HepG2 (cell line): ENCODE measurements at regions not wholly inside any gene's neighbourhood (a gene's known extent, or its start where the extent isn't known, plus 50 kb on each side); places are given as distances from the start of the nearest gene placed in this dataset.

Experiments used
- ATAC-seq: fragments of 200-7000 bp; cut with Tn5 transposase; 3 replicates; pipeline ENCODE4 v1.9.1; 2020; ENCODE audit warnings: mild to moderate bottlenecking, moderate library complexity
- BruUV-seq: library from RNA; stranded (reverse); fragments of 400-500 nt; replicated peaks from 2 replicates; lab custom pipeline; 2021; lab: Mats Ljungman, UMichigan
- CTCF ChIA-PET: fragments of 300-600 bp; formaldehyde crosslinking; extraction: SDS; loops from one replicate; lab custom pipeline; 2021; ENCODE audit warnings: low total read pairs, inconsistent platforms, low intra/inter-chr PET ratio; lab: Yijun Ruan, JAX
- POLR2A ChIA-PET: fragments of 350-600 bp; sonication (Branson Sonifier 250); formaldehyde crosslinking; loops from one replicate; lab custom pipeline; 2020; ENCODE audit warnings: antibody characterized with exemption, inconsistent platforms; lab: Yijun Ruan, JAX
- DNase-seq: peaks from one replicate; pipeline ENCODE4 v3.0.0-alpha.2; 2015; ENCODE audit warnings: low spot score
- FAIRE-seq: peaks from 3 replicates; lab custom pipeline; 2011; peaks lifted over from hg19 to GRCh38; lab: Jason Lieb, UNC
- H2AFZ ChIP-seq: one replicate; pipeline ENCODE4 v1.6.1; 2011; ENCODE audit warnings: low read length, inconsistent platforms
- H3K27ac ChIP-seq: fragments of 300-600 bp; 3 replicates; pipeline ENCODE4 v1.8.0; 2011; ENCODE audit warnings: mixed run types, mild to moderate bottlenecking, mixed read lengths, low read length, inconsistent platforms; ENCODE audit not compliant: insufficient read depth; ENCODE audit errors: extremely low read length
- H3K27me3 ChIP-seq, 2 experiments: fragments of 200-600 bp in 1 of 2; 2 replicates in 1 of 2; 3 replicates in 1 of 2; pipeline versions ENCODE4 v1.6.0 to v1.8.0; 2011; ENCODE audit warnings: low read length in 2 of 2, mild to moderate bottlenecking in 2 of 2, moderate library complexity in 2 of 2, inconsistent platforms in 1 of 2; ENCODE audit not compliant: insufficient read depth in 2 of 2, control insufficient read depth in 1 of 2
- H3K36me3 ChIP-seq, 2 experiments: fragments of 200-600 bp in 1 of 2; replicated peaks in 1 of 2; 2 replicates in 1 of 2; 3 replicates in 1 of 2; pipeline versions ENCODE4 v1.5.1 to v1.8.0; 2011; ENCODE audit warnings: low read length in 2 of 2, inconsistent platforms in 1 of 2; ENCODE audit not compliant: insufficient read depth in 2 of 2, control insufficient read depth in 1 of 2
- H3K4me1 ChIP-seq: 2 replicates; pipeline ENCODE4 v1.5.1; 2012; ENCODE audit warnings: low read length, inconsistent platforms; ENCODE audit not compliant: insufficient read depth
- H3K4me2 ChIP-seq: 2 replicates; pipeline ENCODE4 v1.6.0; 2011; ENCODE audit warnings: low read depth, low read length, inconsistent platforms
- H3K4me3 ChIP-seq, 3 experiments: fragments of 200-600 bp in 1 of 3; sonication (generic), shearing (Covaris generic) in 1 of 3; replicated peaks in 1 of 3; 2 replicates each; pipeline ENCODE4 v1.5.1; 2011 to 2016; ENCODE audit warnings: low read length in 3 of 3, inconsistent platforms in 2 of 3, low read depth in 2 of 3, mild to moderate bottlenecking in 2 of 3, control low read depth in 1 of 3, mixed read lengths in 1 of 3; ENCODE audit not compliant: insufficient read depth in 1 of 3
- H3K79me2 ChIP-seq: one replicate; pipeline ENCODE4 v1.6.1; 2011; ENCODE audit warnings: low read length, inconsistent platforms; ENCODE audit not compliant: insufficient read depth
- H3K9ac ChIP-seq: 2 replicates; pipeline ENCODE4 v1.6.0; 2011; ENCODE audit warnings: mild to moderate bottlenecking, low read depth, low read length, inconsistent platforms; ENCODE audit not compliant: insufficient read depth
- H3K9me3 ChIP-seq: 2 replicates; pipeline ENCODE4 v1.5.1; 2012; ENCODE audit warnings: mild to moderate bottlenecking, low read length
- H4K20me1 ChIP-seq: 2 replicates; pipeline ENCODE4 v1.6.0; 2011; ENCODE audit warnings: inconsistent platforms, mild to moderate bottlenecking, low read length, moderate library complexity; ENCODE audit not compliant: insufficient read depth
- CTCF ChIP-seq: sonication (generic); formaldehyde crosslinking; IDR thresholded peaks from 2 replicates; pipeline ENCODE4 v1.5.0; 2020; ENCODE audit warnings: mild to moderate bottlenecking, missing genetic modification reagents, moderate library complexity
- NFE2 ChIP-seq: sonication (generic); formaldehyde crosslinking; IDR thresholded peaks from 2 replicates; pipeline ENCODE4 v1.4.0; 2020; ENCODE audit warnings: missing genetic modification reagents
- RAD21 ChIP-seq: fragments of 450-650 bp; formaldehyde crosslinking; IDR thresholded peaks from 2 replicates; pipeline ENCODE4 v1.5.0; 2020; ENCODE audit warnings: mild to moderate bottlenecking
- SAFB2 ChIP-seq: sonication (generic); formaldehyde crosslinking; IDR thresholded peaks from 2 replicates; pipeline ENCODE4 v1.5.1; 2020; ENCODE audit warnings: missing genetic modification reagents, low read depth, mild to moderate bottlenecking, borderline replicate concordance
- SMC3 ChIP-seq: IDR thresholded peaks from 2 replicates; pipeline ENCODE4 v1.6.1; 2011; ENCODE audit warnings: low read length, improper control_type of control experiment
- STAG1 ChIP-seq: sonication (generic); formaldehyde crosslinking; IDR thresholded peaks from 2 replicates; pipeline ENCODE4 v1.4.0; 2020; ENCODE audit warnings: missing genetic modification reagents
- TBP ChIP-seq: sonication (generic); formaldehyde crosslinking; IDR thresholded peaks from 2 replicates; pipeline ENCODE4 v1.5.0; 2020; ENCODE audit warnings: missing genetic modification reagents
- TEAD2 ChIP-seq: sonication (generic); formaldehyde crosslinking; IDR thresholded peaks from 2 replicates; pipeline ENCODE4 v1.9.0; 2021; ENCODE audit warnings: missing genetic modification reagents
- TP53 ChIP-seq: sonication (generic); formaldehyde crosslinking; conservative IDR thresholded peaks from 2 replicates; pipeline ENCODE4 v1.4.0; 2020; ENCODE audit warnings: missing genetic modification reagents
- XRCC5 ChIP-seq: fragments of 200-400 bp; formaldehyde crosslinking; optimal IDR thresholded peaks from 2 replicates; pipeline ENCODE3; 2017; ENCODE audit warnings: mild to moderate bottlenecking, low read length
- ZNF256 ChIP-seq: sonication (generic); formaldehyde crosslinking; conservative IDR thresholded peaks from 2 replicates; pipeline ENCODE4 v1.4.0; 2020; ENCODE audit warnings: missing genetic modification reagents
- ZNF737 ChIP-seq: sonication (generic); formaldehyde crosslinking; IDR thresholded peaks from 2 replicates; pipeline ENCODE4 v1.5.0; 2020; ENCODE audit warnings: missing genetic modification reagents, mild to moderate bottlenecking, borderline replicate concordance
- ZNF740 ChIP-seq: sonication (generic); formaldehyde crosslinking; IDR thresholded peaks from 2 replicates; pipeline ENCODE4 v1.4.0; 2020; ENCODE audit warnings: missing genetic modification reagents
- ZNF761 ChIP-seq: sonication (generic); formaldehyde crosslinking; conservative IDR thresholded peaks from 2 replicates; pipeline ENCODE4 v1.4.0; 2020; ENCODE audit warnings: mild to moderate bottlenecking, missing genetic modification reagents
- ZNF883 ChIP-seq: sonication (generic); formaldehyde crosslinking; IDR thresholded peaks from 2 replicates; pipeline ENCODE4 v1.5.1; 2020; ENCODE audit warnings: mild to moderate bottlenecking, missing genetic modification reagents; ENCODE audit errors: not compliant biosample characterization
- WGBS: methylation state at CpG from one replicate; pipeline ENCODE4 v1.1.6; 2017; ENCODE audit warnings: low lambda C conversion rate; 5-methylcytosine and 5-hydroxymethylcytosine counted together
- in situ Hi-C: cut with HindIII; loops from 2 replicates; pipeline ENCODE4 v1.10.0; 2017; ENCODE audit warnings: low pct_unique_long_range_greater_than_20kb; ENCODE audit not compliant: extremely low pct_ligation_motif_present
- intact Hi-C: fragments of 100-400 bp; cut with micrococcal nuclease; formaldehyde crosslinking; loops from one replicate; pipeline ENCODE4 v1.10.0; 2022; ENCODE audit not compliant: unreplicated experiment
- TF ChIP-seq, protein P1 (sequence below): sonication (generic); formaldehyde crosslinking; IDR thresholded peaks from 2 replicates; pipeline ENCODE4 v1.8.0; 2022; ENCODE audit warnings: low read depth, missing genetic modification reagents

DNA sequence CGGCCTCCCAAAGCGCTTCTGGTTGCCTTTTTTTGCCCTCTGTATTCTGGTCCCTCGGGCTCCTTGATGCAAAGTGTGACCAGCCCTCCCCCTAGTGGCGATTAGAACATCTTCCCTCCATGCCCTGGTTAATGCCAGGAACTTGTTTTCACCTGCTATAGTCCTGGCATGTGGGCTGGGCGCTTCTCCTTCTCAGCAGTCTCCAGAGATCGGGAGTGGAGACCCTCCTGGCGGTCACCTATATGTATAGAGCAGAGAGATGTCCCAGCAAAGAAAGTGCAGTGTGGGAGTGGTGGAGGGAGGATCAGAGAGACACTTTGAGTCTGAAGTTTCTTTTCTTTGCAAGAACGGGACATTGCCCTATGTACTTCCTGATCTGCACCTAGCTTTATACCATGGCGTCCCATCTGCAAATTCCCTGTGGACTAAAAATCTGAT is 264.1 kb downstream of the OTUD1 start:
- no peak for TF ChIP-seq ZNF737 (CRISPR knock-in tag)
- 0 out of 2 replicates have a peak, but pooled peaks have one; percentile 53 for TF ChIP-seq RAD21
- peak; percentile 82 for TF ChIP-seq CTCF (CRISPR knock-in tag)
- TF ChIP-seq SAFB2: no peak
- TF ChIP-seq ZNF883: no peak
- no peak for TF ChIP-seq TP53 (CRISPR knock-in tag)
- TF ChIP-seq TBP (CRISPR knock-in tag): no peak
- TF ChIP-seq, protein P1, sequence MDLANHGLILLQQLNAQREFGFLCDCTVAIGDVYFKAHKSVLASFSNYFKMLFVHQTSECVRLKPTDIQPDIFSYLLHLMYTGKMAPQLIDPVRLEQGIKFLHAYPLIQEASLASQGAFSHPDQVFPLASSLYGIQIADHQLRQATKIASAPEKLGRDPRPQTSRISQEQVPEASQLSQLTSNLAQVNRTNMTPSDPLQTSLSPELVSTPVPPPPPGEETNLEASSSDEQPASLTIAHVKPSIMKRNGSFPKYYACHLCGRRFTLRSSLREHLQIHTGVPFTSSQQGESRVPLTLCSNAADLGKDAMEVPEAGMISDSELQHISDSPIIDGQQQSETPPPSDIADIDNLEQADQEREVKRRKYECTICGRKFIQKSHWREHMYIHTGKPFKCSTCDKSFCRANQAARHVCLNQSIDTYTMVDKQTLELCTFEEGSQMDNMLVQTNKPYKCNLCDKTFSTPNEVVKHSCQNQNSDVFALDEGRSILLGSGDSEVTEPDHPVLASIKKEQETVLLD: no peak
- TF ChIP-seq STAG1: peak; percentile 79
- no peak for TF ChIP-seq TEAD2 (CRISPR knock-in tag)
- peak; percentile 74 for TF ChIP-seq SMC3
- no peak for TF ChIP-seq ZNF761
- peak; percentile 81 for TF ChIP-seq XRCC5
- TF ChIP-seq ZNF256 (CRISPR knock-in tag): no peak
- TF ChIP-seq ZNF740: no peak
- TF ChIP-seq NFE2 (CRISPR knock-in tag): no peak
- TF ChIP-seq, all 625 proteins: peak for 5
- ATAC-seq (peak; percentile 98), DNase-seq (peak; percentile 58), FAIRE-seq (peak; percentile 67)
- ChIA-PET CTCF (interaction anchor here (1.4 to 2.2 kb wide), 3 partner anchors 388 to 545 kb away, joined by 5 to 17 read pairs (median 10); no protein-coding TSS in a partner anchor), POLR2A (no interaction called here)
- Histone ChIP-seq H3K9ac (no peak overlapping the region), H3K36me3 (no peaks in the 10 kb centered on the region), H3K27ac (no peak overlapping the region), H2AFZ (no peak overlapping the region), H3K79me2 (no peaks in the 10 kb centered on the region), H3K4me1 (no peaks in the 10 kb centered on the region), H3K4me2 (no peak overlapping the region), H3K4me3 (no peak overlapping the region), H3K9me3 (no peaks in the 10 kb centered on the region), H3K27me3 (no peaks in the 10 kb centered on the region), H4K20me1 (no peaks in the 10 kb centered on the region)
- in situ Hi-C loops: no loop called here
- intact Hi-C loops: loop anchor here (1.0 to 2.0 kb wide), 3 partner anchors 187 to 544 kb away; no protein-coding TSS in a partner anchor
- no TSS peak for BruUV-seq
- 3% methylated on average over 9 of the region's 9 CpGs for WGBS
